ENCODE measurements at regions not wholly inside any gene's neighbourhood (a gene's known extent, or its start where the extent isn't known, plus 50 kb on each side); places are given as distances from the start of the nearest gene placed in this dataset.

DNA sequence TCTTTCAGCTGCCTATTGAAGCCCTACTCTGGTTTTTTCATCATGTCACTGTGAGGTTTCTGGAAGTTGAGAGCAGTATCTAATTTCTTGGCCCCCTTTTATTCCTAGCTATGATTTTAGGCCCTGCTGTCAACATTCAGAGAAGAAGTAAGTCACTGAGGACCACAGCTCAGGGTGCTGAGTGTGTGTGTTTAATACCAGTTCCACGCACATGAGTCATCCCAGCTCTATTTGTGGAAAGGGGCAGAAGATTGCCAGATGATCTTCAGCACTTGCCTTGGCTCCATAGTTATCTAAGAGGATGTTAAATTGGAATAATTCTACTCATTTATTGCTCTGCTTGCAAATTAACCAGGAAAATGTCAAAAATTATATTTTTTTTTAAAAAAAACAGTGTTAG, 65.5 kb upstream of the SLC38A4 start:
- TF ChIP-seq EP300 (IDR thresholded peaks at IDR 0.05) (no peak), POLR2A (IDR thresholded peaks at IDR 0.05) (no peak), POLR2AphosphoS5 (IDR thresholded peaks at IDR 0.05) (no peak)
